Activated CD4-positive, alpha-beta T cell treated with anti-CD3 and anti-CD28 coated beads for 4 hours (primary cell): ENCODE measurements at regions not wholly inside any gene's neighbourhood (a gene's known extent, or its start where the extent isn't known, plus 50 kb on each side); places are given as distances from the start of the nearest gene placed in this dataset.

ENCODE experiments used
- DNase-seq, 2 donors: peaks; one replicate each; pipeline ENCODE4 v3.0.0-alpha.2; 2020

GRCh38 chr13:50699874-50700663 lies 143.4 kb downstream of the DLEU7 start:
- no peak for DNase-seq

- DNase-seq = no peak
Measured at GRCh38 chr13:50700664-50701305, 142.7 kb downstream of the DLEU7 start.

GRCh38 chr13:50701469-50701868 lies 142.0 kb downstream of the DLEU7 start:
- no peak for DNase-seq

DNA sequence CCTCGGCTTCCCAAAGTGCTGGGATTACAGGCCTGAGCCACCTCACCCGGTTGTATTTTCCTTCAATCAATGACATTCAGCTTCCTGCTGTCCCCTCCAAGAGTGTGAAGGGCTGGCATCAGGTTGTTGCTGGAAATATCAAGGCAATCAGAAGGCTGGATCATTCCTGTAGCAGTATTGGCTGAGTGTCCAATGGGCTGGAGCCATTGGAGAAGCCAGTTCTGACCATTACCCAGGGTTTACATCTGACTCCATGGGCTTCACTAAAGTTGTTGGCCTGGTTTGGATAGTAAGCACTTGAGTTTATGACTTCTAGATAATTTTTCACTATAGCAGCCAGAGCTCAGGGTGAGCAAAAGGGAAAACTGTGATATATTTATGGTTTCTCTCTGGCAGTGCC lies 137.0 kb downstream of the DLEU7 start:
- DNase-seq = no peak

- DNase-seq = no peak
Measured at GRCh38 chr13:50707628-50708027, 135.9 kb downstream of the DLEU7 start.

GRCh38 chr13:50708461-50708860 lies 135.0 kb downstream of the DLEU7 start:
- DNase-seq = no peak

DNA sequence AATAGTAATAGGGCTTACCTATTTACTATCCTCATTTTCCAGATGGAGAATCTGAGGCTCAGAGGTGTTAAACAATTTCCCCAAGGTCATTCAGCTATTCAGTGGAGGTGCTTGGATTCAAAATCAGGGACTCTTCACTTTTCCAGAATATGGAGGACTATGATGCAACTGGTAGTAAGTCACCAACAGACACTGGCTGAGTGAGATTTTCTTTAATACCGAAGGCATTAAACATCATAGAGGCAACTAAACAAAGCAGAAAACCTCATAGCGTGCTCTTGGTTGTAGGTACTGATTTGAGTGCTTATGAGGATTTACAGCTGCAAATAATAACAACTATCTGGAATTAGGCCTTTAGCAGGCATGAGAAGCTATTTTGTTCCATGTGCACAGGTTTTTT lies 134.4 kb downstream of the DLEU7 start:
- DNase-seq = no peak

DNA sequence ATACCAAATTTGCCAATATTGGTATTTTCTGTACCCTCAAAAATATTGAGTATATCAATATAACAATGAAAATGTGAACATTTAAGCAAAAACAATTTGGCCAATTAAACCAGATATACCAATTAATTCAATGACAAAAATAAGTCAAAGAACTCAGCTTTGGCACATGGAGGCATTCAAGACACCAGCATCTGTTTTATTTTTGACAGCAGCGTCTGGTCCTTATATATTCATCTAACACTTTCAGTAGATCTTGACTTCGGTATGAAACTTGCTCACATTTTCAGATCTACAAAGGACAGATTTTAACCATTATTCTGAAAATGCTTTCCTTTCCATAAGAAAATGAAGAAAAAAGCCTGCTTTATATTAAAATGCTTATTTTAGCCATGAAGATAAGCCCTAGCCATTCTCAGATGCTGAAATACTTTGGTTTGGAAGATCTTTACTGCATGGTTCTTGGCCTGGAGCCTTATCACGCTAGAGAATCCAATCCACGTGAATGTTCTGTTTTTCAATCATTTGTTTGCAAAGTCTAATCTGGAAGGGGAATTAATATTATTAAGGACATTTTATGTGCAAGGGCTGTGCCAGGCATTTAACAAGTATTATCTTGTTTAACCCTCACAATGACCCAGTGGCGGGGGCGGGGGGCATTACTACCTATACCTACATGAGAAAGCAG lies 132.2 kb downstream of the DLEU7 start:
- DNase-seq = no peak

DNA sequence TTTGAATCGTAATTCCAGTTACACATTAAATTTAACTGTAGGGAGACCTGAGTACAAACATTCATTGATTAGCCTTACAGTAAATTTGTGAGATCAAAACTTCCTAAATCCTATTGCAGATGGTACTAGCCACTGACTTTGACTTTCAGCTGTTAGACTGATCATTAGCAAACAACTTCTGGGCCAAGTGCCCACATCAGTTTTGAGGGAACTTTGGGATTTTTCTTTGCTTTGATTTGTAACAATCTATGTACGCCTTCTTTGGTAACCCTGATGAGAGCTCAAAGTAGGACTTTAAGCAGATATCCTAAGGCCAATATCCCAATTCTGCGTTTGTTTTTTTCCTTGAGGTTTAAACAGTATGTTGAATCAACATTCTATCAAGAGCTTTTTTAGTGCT lies 131.5 kb downstream of the DLEU7 start:
- DNase-seq = no peak

DNA sequence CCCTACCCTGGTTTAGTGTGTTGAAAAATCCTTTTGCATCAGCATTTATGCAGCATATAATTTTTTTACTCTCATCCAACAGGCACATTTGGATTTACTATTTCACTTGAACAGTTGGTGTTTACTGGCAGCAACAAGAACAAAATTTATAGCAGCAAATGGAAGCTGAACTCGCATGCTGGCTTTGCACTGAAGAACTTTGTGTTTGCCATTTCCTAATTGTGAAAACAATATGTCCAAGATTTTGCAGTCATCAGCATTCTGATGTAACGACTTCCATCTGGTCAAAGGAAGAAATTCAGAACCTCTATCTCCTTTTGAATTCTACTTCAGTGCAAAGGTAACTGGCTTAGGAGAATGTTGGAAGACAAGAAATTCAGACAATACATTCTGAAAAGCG lies 131.0 kb downstream of the DLEU7 start:
- DNase-seq = no peak

DNA sequence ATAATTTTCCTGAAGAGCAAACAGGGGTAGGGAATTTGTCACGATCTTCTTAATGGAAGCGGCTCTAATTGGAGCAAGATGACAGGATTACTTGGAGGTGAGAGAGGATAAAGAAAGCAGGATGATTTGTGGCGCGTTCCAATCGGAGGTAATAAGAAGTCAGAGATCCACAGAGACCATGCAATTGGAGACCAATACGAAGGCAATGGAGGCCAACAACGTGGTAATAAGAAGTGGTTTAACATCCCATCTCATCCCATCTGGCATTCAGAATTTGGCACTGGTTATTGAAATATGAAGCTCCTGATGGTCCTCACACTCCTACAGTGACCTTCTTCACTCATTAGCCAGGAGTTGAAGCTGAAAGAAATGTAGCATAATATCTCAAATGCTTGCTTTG lies 130.6 kb downstream of the DLEU7 start:
- no peak for DNase-seq

DNA sequence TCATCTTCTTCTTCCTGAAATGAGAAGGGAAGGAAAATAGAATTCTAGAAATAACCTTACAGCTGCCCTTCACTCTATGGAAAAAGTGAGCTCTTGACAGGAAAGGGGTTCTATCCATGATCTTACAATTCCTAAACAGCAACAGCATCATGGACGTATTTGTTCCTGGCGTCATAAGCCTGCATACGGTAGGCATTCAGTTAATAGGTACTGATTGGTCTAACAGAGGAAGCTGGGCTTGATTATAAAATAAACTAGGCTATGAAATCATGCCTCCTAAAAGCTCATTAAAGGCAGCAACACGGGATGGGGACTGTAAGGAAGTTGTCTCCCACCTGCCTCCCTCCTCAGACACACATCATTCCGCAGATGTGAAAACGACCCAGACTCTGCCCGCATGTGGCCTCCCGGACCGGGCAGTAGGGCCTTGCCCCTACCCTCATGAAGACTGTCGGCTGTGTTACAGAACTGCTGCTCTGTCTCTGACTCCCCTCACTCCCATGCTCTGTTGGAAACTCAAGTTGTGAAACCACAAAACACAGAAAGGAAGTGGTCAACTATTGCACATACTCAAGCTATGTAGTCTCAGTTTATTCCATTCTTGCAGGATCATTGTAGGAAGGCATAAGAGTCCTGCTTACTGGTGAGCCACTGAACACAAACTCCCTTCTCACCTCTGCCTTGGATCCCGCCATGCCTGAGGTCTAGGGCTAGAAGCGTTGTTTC lies 129.8 kb downstream of the DLEU7 start:
- DNase-seq = no peak

- no peak for DNase-seq
Measured at GRCh38 chr13:50714891-50715290, 128.6 kb downstream of the DLEU7 start.

DNA sequence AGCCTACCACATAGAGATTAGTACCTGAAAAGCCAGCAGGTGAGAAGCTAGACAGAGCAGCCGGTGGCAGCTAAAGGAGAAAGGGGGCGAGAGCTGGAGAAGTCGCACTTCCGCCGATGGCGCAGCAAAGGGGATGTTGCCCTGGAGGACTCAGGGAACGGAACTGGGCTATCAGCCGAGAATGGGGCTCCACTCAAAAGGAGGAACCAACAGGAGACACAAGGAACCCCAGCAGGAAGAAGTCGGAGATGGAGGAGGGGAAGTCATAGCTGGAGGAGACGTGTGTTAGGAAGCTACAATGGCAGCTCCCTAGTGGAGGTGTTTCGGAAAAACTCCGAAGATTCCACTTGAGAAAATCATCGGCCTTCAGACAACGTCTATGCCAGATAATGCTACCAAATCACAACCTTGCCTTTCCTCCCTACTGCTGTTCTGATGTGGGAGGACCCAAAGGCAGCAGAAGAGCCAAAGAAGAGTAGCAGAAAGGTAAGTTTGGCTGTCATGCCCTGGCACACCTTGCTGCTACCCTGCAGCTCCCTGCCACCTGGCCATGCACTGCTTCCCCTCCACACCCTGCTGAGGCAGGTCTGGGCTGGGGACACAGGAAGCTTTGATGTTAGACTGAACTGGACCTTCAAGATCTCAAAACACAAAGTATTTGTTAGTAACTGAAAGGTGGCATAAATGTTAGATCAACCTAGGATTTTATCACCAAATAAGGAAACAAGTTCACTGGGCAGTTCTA lies 127.9 kb downstream of the DLEU7 start:
- no peak for DNase-seq

DNA sequence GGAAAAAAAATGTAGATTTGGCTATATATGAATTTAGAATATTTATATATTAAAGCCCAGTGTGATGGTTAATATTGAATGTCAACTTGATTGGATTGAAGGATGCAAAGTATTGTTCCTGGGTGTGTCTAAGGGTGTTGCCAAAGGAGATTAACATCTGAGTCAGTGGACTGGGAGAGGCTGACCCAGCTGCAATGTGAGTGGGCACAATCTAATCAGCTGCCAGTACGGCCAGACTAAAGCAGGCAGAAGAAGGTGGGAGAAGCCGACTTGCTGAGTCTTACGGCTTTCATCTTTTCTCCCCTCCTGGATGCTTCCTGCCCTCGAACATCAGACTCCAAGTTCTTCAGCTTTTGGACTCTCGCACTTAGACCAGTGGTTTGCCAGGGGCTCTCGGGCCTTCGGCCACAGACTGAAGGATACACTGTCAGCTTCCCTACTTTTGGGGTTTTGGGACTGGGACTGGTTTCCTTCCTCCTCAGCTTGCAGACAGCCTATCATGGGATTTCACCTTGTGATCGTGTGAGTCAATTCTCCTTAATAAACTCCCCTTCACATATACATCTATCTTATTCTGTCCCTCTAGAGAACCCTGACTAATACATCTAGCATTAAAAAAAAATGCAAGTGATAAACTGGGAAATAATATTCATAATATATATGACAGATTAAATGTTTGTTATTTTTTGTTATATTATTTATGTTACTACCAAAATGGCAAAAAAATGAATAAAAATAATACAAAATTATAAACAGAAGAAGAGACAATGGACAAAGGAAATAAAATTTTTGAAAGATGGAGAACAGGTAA lies 122.4 kb downstream of the DLEU7 start:
- no peak for DNase-seq

- no peak for DNase-seq
Measured at GRCh38 chr13:50721672-50721992, 121.9 kb downstream of the DLEU7 start.

GRCh38 chr13:50722440-50723125 lies 120.9 kb downstream of the DLEU7 start:
- DNase-seq = no peak

DNA sequence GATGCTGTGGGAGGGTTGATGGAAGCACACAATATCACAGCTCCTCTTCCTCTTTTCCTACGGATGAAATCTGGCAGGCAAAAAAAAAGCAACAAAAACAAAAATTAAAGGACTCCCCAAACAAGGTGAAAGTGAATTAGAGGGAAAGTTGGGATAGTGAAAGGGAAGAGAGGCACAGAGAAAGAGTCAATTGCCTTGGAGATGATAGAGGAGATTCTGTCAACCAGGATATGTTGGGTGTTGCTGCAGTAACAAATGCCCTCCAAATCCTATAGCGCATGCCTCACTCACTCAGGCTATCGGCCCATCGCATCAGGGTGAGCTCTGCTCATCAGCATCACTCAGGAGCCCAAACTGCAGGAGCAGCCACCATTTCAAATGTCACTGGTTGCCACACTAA lies 119.1 kb downstream of the DLEU7 start:
- DNase-seq = no peak

DNA sequence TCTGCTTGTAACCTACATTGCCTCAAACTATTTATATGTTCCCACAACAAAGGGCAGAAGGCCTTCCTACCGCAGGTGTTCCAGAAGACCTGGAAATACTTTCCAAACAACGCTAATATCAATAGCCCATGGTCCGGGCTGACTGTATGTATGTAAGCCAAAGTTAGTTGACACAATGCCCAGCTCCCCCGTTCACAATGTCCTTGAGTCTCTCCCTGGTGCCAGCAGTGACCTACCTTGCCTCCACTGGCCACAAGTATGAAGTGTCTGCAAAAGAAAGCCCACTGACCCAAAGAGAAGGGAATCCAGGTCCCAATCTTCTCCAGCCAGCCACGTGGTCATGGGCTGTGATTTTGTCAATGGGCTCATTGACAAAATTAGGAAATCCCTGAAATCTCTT lies 118.6 kb downstream of the DLEU7 start:
- DNase-seq = no peak

GRCh38 chr13:50726164-50726563 lies 117.3 kb downstream of the DLEU7 start:
- DNase-seq = no peak

- no peak for DNase-seq
Measured at GRCh38 chr13:50729177-50729576, 114.3 kb downstream of the DLEU7 start.
